Fibroblast of lung (primary cell): ENCODE measurements at regions not wholly inside any gene's neighbourhood (a gene's known extent, or its start where the extent isn't known, plus 50 kb on each side); places are given as distances from the start of the nearest gene placed in this dataset.

ENCODE experiments used
- DNase-seq, 2 donors: peaks; one replicate each; pipeline versions ENCODE4 v3.0.0 to v3.0.0-alpha.2; 2010; ENCODE audit warnings: low read depth in 2 of 2
- H2AFZ ChIP-seq: 2 replicates; pipeline ENCODE4 v1.5.1; 2012; ENCODE audit warnings: low read length, control low read depth, inconsistent platforms
- H3K27ac ChIP-seq: 2 replicates; pipeline ENCODE4 v1.5.1; 2011; ENCODE audit warnings: low read length, control low read depth; ENCODE audit not compliant: insufficient read depth
- H3K27me3 ChIP-seq: 2 replicates; pipeline ENCODE4 v1.5.1; 2011; ENCODE audit warnings: mild to moderate bottlenecking, low read length; ENCODE audit not compliant: control insufficient read depth, insufficient read depth
- H3K36me3 ChIP-seq: 2 replicates; pipeline ENCODE4 v1.5.1; 2011; ENCODE audit warnings: low read length; ENCODE audit not compliant: control insufficient read depth, insufficient read depth
- H3K4me1 ChIP-seq: 2 replicates; pipeline ENCODE4 v1.5.1; 2011; ENCODE audit warnings: low read length; ENCODE audit not compliant: control insufficient read depth, insufficient read depth; ENCODE audit errors: extremely low read depth
- H3K4me2 ChIP-seq: 2 replicates; pipeline ENCODE4 v1.5.1; 2011; ENCODE audit warnings: low read length, control low read depth; ENCODE audit not compliant: insufficient read depth; ENCODE audit errors: extremely low read depth
- H3K4me3 ChIP-seq, 4 experiments: fragments of 200-600 bp in 1 of 4; sonication (generic) in 1 of 4; replicated peaks in 1 of 4; 2 replicates each; pipeline ENCODE4 v1.5.1; 2011 to 2016; ENCODE audit warnings: low read length in 4 of 4, low read depth in 3 of 4, mild to moderate bottlenecking in 3 of 4, control low read depth in 2 of 4, inconsistent platforms in 1 of 4, mixed read lengths in 1 of 4; ENCODE audit not compliant: insufficient read depth in 1 of 4; ENCODE audit errors: control extremely low read depth in 1 of 4
- H3K79me2 ChIP-seq: 2 replicates; pipeline ENCODE4 v1.5.1; 2012; ENCODE audit warnings: mild to moderate bottlenecking, low read length, inconsistent platforms; ENCODE audit not compliant: control insufficient read depth, insufficient read depth
- H3K9ac ChIP-seq: 2 replicates; pipeline ENCODE4 v1.5.1; 2011; ENCODE audit warnings: mild to moderate bottlenecking, low read length, control low read depth; ENCODE audit not compliant: insufficient read depth
- H3K9me3 ChIP-seq: 2 replicates; pipeline ENCODE4 v1.5.1; 2012; ENCODE audit warnings: low read depth, low read length; ENCODE audit not compliant: control insufficient read depth, insufficient read depth
- H4K20me1 ChIP-seq: 2 replicates; pipeline ENCODE4 v1.5.1; 2011; ENCODE audit warnings: low read length; ENCODE audit not compliant: control insufficient read depth, insufficient read depth; ENCODE audit errors: extremely low read depth
- CTCF ChIP-seq, 2 donors: IDR thresholded peaks in 1 of 2; conservative IDR thresholded peaks in 1 of 2; 1 replicate in 1 of 2; 2 replicates in 1 of 2; pipeline ENCODE4 v1.5.1; 2011 to 2012; ENCODE audit warnings: low read length in 2 of 2, control low read depth in 1 of 2, inconsistent platforms in 1 of 2, low read depth in 1 of 2, mild to moderate bottlenecking in 1 of 2
- EZH2 ChIP-seq: IDR thresholded peaks from 2 replicates; pipeline ENCODE4 v1.5.1; 2012; ENCODE audit warnings: low read length, control low read depth, mild to moderate bottlenecking; ENCODE audit errors: missing control alignments

GRCh38 chr4:158025131-158025530 lies 147.7 kb downstream of the GASK1B start:
- Histone ChIP-seq H2AFZ (no peak overlapping the region), H3K4me1 (peaks cover 2% of the 10 kb centered on the region), H4K20me1 (no peaks in the 10 kb centered on the region), H3K36me3 (no peaks in the 10 kb centered on the region), H3K4me3 (no peak overlapping the region), H3K9me3 (no peaks in the 10 kb centered on the region), H3K4me2 (no peak overlapping the region), H3K27ac (no peak overlapping the region), H3K9ac (no peak overlapping the region), H3K79me2 (no peaks in the 10 kb centered on the region), H3K27me3 (no peaks in the 10 kb centered on the region)
- TF ChIP-seq EZH2, result no peak
- TF ChIP-seq CTCF (conservative IDR thresholded peaks at IDR 0.05 in 1 of 2, IDR thresholded peaks at IDR 0.05 in 1 of 2; ENCODE audit: low read depth in 1 of 2, low read length in 2 of 2), result no peak
- DNase-seq, result no peak

GRCh38 chr4:158020734-158021346 lies 152.0 kb downstream of the GASK1B start:
- H3K4me2 ChIP-seq, result peak overlapping the region; percentile 21
- peak; percentile 93 to 98 for DNase-seq
- no peaks in the 10 kb centered on the region for H3K27me3 ChIP-seq
- H3K36me3 ChIP-seq, result no peaks in the 10 kb centered on the region
- H4K20me1 ChIP-seq, result no peaks in the 10 kb centered on the region
- H3K9ac ChIP-seq, result no peak overlapping the region
- peak overlapping the region in 1 of 4 experiments; percentile 4 for H3K4me3 ChIP-seq
- H2AFZ ChIP-seq, result no peak overlapping the region
- H3K79me2 ChIP-seq, result no peaks in the 10 kb centered on the region
- peaks cover 2% of the 10 kb centered on the region for H3K4me1 ChIP-seq
- H3K27ac ChIP-seq, result no peak overlapping the region
- no peaks in the 10 kb centered on the region for H3K9me3 ChIP-seq
- TF ChIP-seq EZH2, result no peak
- no peak for TF ChIP-seq CTCF (conservative IDR thresholded peaks at IDR 0.05 in 1 of 2, IDR thresholded peaks at IDR 0.05 in 1 of 2; ENCODE audit: low read depth in 1 of 2, low read length in 2 of 2)

GRCh38 chr4:158020176-158020575 lies 152.6 kb downstream of the GASK1B start:
- no peak overlapping the region for H3K9ac ChIP-seq
- no peaks in the 10 kb centered on the region for H3K36me3 ChIP-seq
- DNase-seq, result peak; percentile 94 to 96
- no peak overlapping the region for H3K4me3 ChIP-seq
- H2AFZ ChIP-seq, result no peak overlapping the region
- peaks cover 3% of the 10 kb centered on the region for H3K4me1 ChIP-seq
- H3K79me2 ChIP-seq, result no peaks in the 10 kb centered on the region
- peak overlapping the region; percentile 21 for H3K4me2 ChIP-seq
- H3K27me3 ChIP-seq, result no peaks in the 10 kb centered on the region
- no peaks in the 10 kb centered on the region for H3K9me3 ChIP-seq
- no peaks in the 10 kb centered on the region for H4K20me1 ChIP-seq
- H3K27ac ChIP-seq, result no peak overlapping the region
- TF ChIP-seq EZH2 (no peak), CTCF (conservative IDR thresholded peaks at IDR 0.05 in 1 of 2, IDR thresholded peaks at IDR 0.05 in 1 of 2; ENCODE audit: low read depth in 1 of 2, low read length in 2 of 2) (no peak)
